ENCODE measurements at regions not wholly inside any gene's neighbourhood (a gene's known extent, or its start where the extent isn't known, plus 50 kb on each side); places are given as distances from the start of the nearest gene placed in this dataset.

- Histone ChIP-seq H3K27ac (no peak overlapping the region), H3K36me3 (no peaks in the 10 kb centered on the region), H3K4me3 (no peak overlapping the region), H3K27me3 (no peaks in the 10 kb centered on the region), H3K9me3 (no peaks in the 10 kb centered on the region), H3K4me1 (no peaks in the 10 kb centered on the region)
- no peak for DNase-seq
- TF ChIP-seq CTCF (IDR thresholded peaks at IDR 0.05) (no peak), POLR2A (IDR thresholded peaks at IDR 0.05) (no peak)
- intact Hi-C loops (cut with DNase I; ENCODE audit: low total_unique reads) = no loop called here
Observed at GRCh38 chr11:15434529-15434928, 319.8 kb downstream of the INSC start.

DNA sequence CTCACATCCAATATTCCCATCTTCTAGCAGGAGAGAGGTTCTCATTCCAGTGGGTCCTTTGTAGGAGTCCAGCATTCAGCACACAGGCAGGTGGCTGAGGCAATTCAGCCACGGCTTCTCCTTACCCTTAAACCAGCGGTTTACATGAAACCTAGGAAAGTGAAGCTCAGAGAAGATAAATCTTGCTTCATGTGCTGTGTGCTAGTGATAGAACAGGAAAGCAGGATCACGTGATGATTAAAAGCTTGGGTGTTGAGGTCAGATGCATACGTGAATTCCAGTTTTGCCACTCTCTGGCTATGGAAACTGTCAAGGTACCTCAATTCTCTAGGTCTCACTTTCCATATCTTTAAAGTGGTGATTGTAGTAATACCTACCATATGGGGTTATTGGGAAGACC lies 331.6 kb downstream of the INSC start:
- no peak for DNase-seq
- intact Hi-C loops (cut with DNase I; ENCODE audit: low total_unique reads) = no loop called here
- H3K4me1 ChIP-seq = no peaks in the 10 kb centered on the region
- no peaks in the 10 kb centered on the region for H3K27me3 ChIP-seq
- H3K27ac ChIP-seq = no peak overlapping the region
- H3K36me3 ChIP-seq = no peaks in the 10 kb centered on the region
- no peak overlapping the region for H3K4me3 ChIP-seq
- H3K9me3 ChIP-seq = no peaks in the 10 kb centered on the region
- TF ChIP-seq POLR2A (IDR thresholded peaks at IDR 0.05) (no peak), CTCF (IDR thresholded peaks at IDR 0.05) (no peak)

GRCh38 chr11:15446929-15447328 lies 332.2 kb downstream of the INSC start:
- TF ChIP-seq CTCF (IDR thresholded peaks at IDR 0.05) = no peak
- no peaks in the 10 kb centered on the region for H3K27me3 ChIP-seq
- H3K27ac ChIP-seq = no peak overlapping the region
- intact Hi-C loops (cut with DNase I; ENCODE audit: low total_unique reads) = no loop called here
- no peaks in the 10 kb centered on the region for H3K36me3 ChIP-seq
- no peak overlapping the region for H3K4me3 ChIP-seq
- no peak for DNase-seq
- no peaks in the 10 kb centered on the region for H3K4me1 ChIP-seq
- H3K9me3 ChIP-seq = no peaks in the 10 kb centered on the region

GRCh38 chr11:15451713-15452112 lies 337.0 kb downstream of the INSC start:
- H3K4me3 ChIP-seq = no peak overlapping the region
- H3K27ac ChIP-seq = no peak overlapping the region
- TF ChIP-seq POLR2A (IDR thresholded peaks at IDR 0.05) (no peak), CTCF (IDR thresholded peaks at IDR 0.05) (no peak)
- no peaks in the 10 kb centered on the region for H3K4me1 ChIP-seq
- DNase-seq = no peak
- intact Hi-C loops (cut with DNase I; ENCODE audit: low total_unique reads) = no loop called here
- no peaks in the 10 kb centered on the region for H3K9me3 ChIP-seq
- no peaks in the 10 kb centered on the region for H3K27me3 ChIP-seq
- no peaks in the 10 kb centered on the region for H3K36me3 ChIP-seq

- Histone ChIP-seq H3K9me3 (no peaks in the 10 kb centered on the region), H3K4me1 (no peaks in the 10 kb centered on the region), H3K27me3 (no peaks in the 10 kb centered on the region), H3K4me3 (no peak overlapping the region), H3K36me3 (no peaks in the 10 kb centered on the region), H3K27ac (no peak overlapping the region)
- intact Hi-C loops (cut with DNase I; ENCODE audit: low total_unique reads) = no loop called here
- DNase-seq = no peak
- TF ChIP-seq POLR2A (IDR thresholded peaks at IDR 0.05) = no peak
- no peak for TF ChIP-seq CTCF (IDR thresholded peaks at IDR 0.05)
Observed at GRCh38 chr11:15453211-15453765, 338.6 kb downstream of the INSC start.

Measured in uterus (tissue), 3 donors.